ENCODE measurements at regions not wholly inside any gene's neighbourhood (a gene's known extent, or its start where the extent isn't known, plus 50 kb on each side); places are given as distances from the start of the nearest gene placed in this dataset.
"Not testable (repeated sequence)": the region's sequence is repeated elsewhere in the genome, so short reads cannot be mapped to it uniquely, and the experiment has no call there.

DNA sequence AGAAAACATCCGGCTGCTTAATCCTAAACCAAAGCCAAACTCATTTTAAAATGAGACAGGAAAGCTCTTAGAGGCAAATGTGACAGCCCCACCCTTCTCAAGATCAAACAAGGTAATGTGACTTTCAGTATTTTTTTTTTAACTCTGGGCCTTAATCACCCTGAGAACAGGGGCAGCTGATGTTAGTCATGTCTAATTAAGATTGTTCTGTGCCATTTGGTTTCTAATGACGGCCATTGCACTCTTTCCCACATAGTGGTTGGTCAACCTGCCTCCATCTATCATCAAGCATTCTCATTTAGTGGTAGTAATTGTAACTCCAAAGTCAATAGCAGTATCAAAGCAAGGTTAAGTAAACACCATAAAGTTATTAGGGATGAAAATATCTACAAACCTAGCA, 191.6 kb upstream of the EXOC2 start:
- no peak overlapping the region for H3K4me3 Mint-ChIP-seq
- CTCF ChIA-PET = no interaction called here
- no peaks in the 10 kb centered on the region for H3K36me3 Mint-ChIP-seq
- no peaks in the 10 kb centered on the region for H3K9me3 Mint-ChIP-seq (ENCODE audit: low read depth)
- ATAC-seq (no peak), DNase-seq (no peak)
- peaks cover 20% of the 10 kb centered on the region for H3K27me3 Mint-ChIP-seq
- no peaks in the 10 kb centered on the region for H3K4me1 Mint-ChIP-seq
- H3K27ac Mint-ChIP-seq = no peak overlapping the region

DNA sequence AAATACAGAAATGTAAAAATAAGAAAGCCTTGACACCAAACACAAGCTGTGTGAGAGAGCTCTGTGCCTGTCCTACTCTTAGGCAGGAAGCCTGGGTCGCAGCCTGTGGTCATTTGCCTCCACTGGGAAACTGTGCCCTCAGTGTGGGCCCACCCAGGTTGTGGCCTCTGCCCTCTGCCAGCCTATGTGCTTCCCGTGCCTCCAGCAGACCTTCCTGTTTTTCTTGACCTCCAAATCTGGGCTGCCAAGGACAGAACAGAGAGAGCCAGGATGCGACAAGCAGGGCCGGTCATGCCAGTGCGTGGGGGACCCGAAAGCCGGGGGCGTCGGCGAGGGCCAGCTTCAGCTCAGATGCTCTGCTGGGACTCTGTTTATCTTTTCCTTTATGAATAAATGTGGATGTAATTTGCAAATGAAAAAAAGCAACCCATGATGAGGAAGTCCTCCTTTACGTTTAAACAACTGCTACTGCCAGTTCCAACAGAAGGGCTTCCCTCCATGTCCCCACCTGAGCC, 189.2 kb upstream of the EXOC2 start:
- ATAC-seq (no peak), DNase-seq (no peak)
- H3K36me3 Mint-ChIP-seq = no peaks in the 10 kb centered on the region
- peaks cover 40% of the 10 kb centered on the region for H3K27me3 Mint-ChIP-seq
- no peak overlapping the region for H3K4me3 Mint-ChIP-seq
- no peaks in the 10 kb centered on the region for H3K9me3 Mint-ChIP-seq (ENCODE audit: low read depth)
- CTCF ChIA-PET = no interaction called here
- H3K4me1 Mint-ChIP-seq = no peaks in the 10 kb centered on the region
- no peak overlapping the region for H3K27ac Mint-ChIP-seq

DNA sequence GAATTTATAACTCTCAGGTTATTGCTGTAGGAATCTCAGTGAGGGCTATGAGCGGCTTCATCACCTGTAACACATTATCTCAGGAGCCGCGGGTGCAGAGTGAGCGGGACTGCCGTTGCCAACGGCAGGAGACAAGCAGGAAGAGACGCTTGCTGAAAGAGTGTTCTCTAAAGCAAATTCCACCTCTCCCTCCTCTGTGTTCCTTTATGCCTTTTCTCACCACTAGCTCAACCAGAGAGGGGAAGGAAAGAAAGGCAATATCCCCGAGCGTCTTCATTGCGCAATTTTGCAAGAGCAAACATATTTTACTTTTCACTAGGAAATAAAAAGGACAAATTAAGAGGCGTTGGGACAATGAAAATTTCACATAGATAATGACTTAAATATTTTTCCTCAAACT, 185.2 kb upstream of the EXOC2 start:
- ATAC-seq = no peak
- Mint-ChIP-seq H3K4me3 (no peak overlapping the region), H3K27me3 (peaks cover 52% of the 10 kb centered on the region), H3K36me3 (no peaks in the 10 kb centered on the region), H3K27ac (no peak overlapping the region), H3K9me3 (ENCODE audit: low read depth) (no peaks in the 10 kb centered on the region), H3K4me1 (no peaks in the 10 kb centered on the region)
- no peak for DNase-seq
- CTCF ChIA-PET = no interaction called here

DNA sequence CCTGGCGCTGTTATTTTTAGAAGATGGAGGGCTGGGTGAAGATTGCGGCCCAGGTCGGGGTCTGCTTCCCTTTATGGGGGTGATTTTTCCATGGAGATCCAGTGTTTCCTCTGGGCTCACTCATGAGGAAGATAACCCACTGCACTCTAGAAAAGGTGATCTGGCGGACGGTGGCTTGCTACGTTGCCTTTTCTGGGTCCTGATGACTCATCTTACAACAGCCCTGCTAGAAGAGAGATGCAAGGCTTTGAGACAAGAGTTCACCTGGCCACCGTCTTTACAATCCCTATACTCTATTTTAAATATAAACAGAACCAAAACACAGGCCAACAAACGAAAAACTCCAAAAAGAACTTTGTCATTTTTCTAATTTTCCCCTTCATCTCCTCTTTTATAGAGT, 182.1 kb upstream of the EXOC2 start:
- no peak for ATAC-seq
- CTCF ChIA-PET = no interaction called here
- no peak for DNase-seq
- H3K4me3 Mint-ChIP-seq = no peak overlapping the region
- peaks cover 57% of the 10 kb centered on the region for H3K27me3 Mint-ChIP-seq
- no peaks in the 10 kb centered on the region for H3K36me3 Mint-ChIP-seq
- no peak overlapping the region for H3K27ac Mint-ChIP-seq
- H3K9me3 Mint-ChIP-seq (ENCODE audit: low read depth) = no peaks in the 10 kb centered on the region
- no peaks in the 10 kb centered on the region for H3K4me1 Mint-ChIP-seq

DNA sequence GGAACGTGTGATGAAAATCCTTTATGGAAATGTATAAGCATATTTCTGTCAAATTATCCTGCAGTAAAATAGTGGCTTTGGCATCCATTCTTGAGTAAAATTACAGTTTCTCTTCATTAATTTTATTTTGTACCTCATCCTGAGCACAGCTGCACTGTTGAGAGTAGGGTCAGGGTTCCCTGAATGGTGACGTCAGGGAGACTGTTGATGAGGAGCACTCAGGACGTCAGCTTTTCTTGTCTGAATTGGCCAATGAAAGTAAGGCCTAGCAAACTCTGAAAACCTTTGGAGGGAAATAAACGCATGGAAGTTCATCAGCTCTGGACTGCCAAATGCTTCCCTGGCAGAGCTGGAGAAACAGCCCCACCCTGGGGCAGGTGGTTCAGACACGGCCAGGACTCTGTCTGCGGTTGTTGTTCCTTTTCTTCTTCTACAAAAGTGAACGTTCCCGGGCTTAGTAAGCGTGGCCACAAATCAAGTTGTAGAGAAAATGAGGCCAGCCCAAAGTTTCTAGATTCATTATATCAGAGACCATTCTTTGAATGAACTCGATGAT, 179.7 kb upstream of the EXOC2 start:
- Mint-ChIP-seq H3K4me3 (no peak overlapping the region), H3K36me3 (no peaks in the 10 kb centered on the region), H3K4me1 (no peaks in the 10 kb centered on the region), H3K27ac (no peak overlapping the region), H3K27me3 (peaks cover 39% of the 10 kb centered on the region), H3K9me3 (ENCODE audit: low read depth) (no peaks in the 10 kb centered on the region)
- DNase-seq = no peak
- ATAC-seq = no peak
- CTCF ChIA-PET = no interaction called here

DNA sequence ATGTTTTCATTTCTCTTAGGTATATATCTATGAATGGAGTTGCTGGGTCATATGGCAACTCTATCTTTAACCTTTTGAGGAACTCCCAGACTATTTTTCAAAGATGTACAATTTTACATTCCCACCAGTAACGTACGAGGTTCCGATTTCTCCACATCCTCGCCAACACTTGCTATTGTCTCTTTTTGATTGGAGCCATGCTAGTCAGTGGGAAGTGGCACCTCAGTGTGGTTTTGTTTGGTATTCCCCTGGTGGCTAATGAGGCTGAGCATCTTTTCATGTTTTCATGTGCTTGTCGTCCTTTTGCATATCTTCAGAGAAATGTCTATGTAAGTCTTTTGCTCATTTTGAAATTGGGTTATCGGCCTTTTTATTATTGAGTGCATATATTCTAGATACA, 178.6 kb upstream of the EXOC2 start:
- Mint-ChIP-seq H3K4me3 (no peak overlapping the region), H3K4me1 (no peaks in the 10 kb centered on the region), H3K36me3 (no peaks in the 10 kb centered on the region), H3K27ac (no peak overlapping the region), H3K27me3 (peaks cover 32% of the 10 kb centered on the region), H3K9me3 (ENCODE audit: low read depth) (no peaks in the 10 kb centered on the region)
- CTCF ChIA-PET = no interaction called here
- ATAC-seq (no peak), DNase-seq (no peak)

DNA sequence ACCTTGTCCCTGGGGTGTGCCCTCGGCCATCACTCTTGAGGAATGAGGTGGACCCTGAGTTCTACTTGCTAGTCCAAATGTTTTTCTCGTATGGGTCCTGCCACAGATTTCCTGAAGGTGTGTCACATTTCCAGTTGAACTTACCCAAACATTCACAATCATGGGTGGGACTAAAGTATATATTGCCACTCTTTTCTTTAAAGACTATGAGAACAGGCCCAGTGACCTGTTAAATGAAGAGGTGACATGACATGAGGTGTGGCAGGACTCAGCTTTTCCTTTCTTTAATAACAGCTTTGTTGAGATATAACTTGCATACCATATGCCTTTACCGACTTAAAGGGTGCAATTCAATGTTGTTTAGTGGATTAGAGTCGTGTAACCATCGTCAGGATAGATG, 177.2 kb upstream of the EXOC2 start:
- no peak overlapping the region for H3K4me3 Mint-ChIP-seq
- ATAC-seq (no peak), DNase-seq (no peak)
- CTCF ChIA-PET = no interaction called here
- H3K36me3 Mint-ChIP-seq = no peaks in the 10 kb centered on the region
- no peaks in the 10 kb centered on the region for H3K9me3 Mint-ChIP-seq (ENCODE audit: low read depth)
- H3K27ac Mint-ChIP-seq = no peak overlapping the region
- no peaks in the 10 kb centered on the region for H3K4me1 Mint-ChIP-seq
- H3K27me3 Mint-ChIP-seq = peaks cover 20% of the 10 kb centered on the region

DNA sequence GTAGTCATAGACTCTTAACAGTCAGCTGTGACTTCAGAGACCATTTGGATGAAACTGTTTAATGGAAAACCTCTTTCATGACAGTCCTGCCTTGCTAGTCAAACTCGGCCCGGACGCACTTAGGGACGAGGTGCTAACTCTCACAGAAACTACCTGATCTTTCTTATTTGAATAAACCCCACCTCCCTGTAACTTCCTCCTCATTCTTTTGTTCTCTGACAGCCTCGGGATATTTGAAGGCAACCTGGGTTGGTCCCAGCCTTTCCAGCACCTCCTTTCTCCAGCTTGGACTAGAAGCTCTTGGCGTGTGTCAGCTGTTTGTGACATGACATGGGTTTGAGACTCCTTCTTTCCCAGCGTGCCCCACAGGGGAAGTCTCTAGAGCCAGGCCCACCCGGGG, 175.3 kb upstream of the EXOC2 start:
- H3K27me3 Mint-ChIP-seq = peaks cover 15% of the 10 kb centered on the region
- no peaks in the 10 kb centered on the region for H3K36me3 Mint-ChIP-seq
- ATAC-seq (no peak), DNase-seq (no peak)
- H3K4me3 Mint-ChIP-seq = no peak overlapping the region
- H3K27ac Mint-ChIP-seq = no peak overlapping the region
- CTCF ChIA-PET = no interaction called here
- H3K9me3 Mint-ChIP-seq (ENCODE audit: low read depth) = no peaks in the 10 kb centered on the region
- H3K4me1 Mint-ChIP-seq = no peaks in the 10 kb centered on the region

DNA sequence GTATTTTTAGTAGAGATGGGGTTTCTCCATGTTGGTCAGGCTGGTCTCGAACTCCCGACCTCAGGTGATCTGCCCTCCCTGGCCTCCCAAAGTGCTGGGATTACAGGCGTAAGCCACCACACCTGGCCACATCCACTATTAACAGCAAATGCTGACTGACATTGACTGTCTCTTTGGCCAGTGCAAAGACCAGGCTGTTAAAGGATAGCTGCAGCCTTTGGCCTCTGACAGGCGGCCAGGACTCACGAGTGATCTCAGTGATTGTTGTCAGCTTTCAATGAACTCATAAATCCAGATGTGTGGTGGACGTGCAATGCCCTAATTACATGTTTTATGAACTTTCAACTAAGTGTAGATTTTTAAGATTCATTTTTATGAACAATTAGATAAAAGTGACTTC, 174.4 kb upstream of the EXOC2 start:
- CTCF ChIA-PET = no interaction called here
- Mint-ChIP-seq H3K27ac (no peak overlapping the region), H3K4me1 (no peaks in the 10 kb centered on the region), H3K4me3 (no peak overlapping the region), H3K27me3 (peaks cover 8% of the 10 kb centered on the region), H3K9me3 (ENCODE audit: low read depth) (no peaks in the 10 kb centered on the region), H3K36me3 (no peaks in the 10 kb centered on the region)
- DNase-seq = no peak
- ATAC-seq = no peak

DNA sequence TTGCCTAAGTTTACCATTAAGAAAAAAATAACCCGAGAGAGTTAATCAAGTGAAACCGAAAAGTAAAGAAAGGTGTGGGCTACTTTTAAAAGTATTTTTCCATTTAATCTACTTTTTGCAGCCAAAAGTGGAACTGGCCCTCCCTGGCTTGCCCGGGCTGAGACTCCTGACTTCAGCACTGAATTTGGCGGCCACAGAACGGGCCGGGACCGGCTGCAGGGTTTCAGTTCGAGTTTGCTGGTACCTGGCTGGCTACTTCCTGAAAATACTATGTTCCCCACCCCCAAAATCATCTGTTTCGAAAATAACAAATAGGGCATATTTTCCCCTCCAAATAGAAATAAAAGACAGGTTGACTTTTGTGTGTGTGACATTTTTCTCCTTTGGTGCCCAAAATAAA, 173.4 kb upstream of the EXOC2 start:
- ATAC-seq = no peak
- Mint-ChIP-seq H3K27me3 (peaks cover 8% of the 10 kb centered on the region), H3K4me1 (no peaks in the 10 kb centered on the region), H3K36me3 (no peaks in the 10 kb centered on the region), H3K9me3 (ENCODE audit: low read depth) (no peaks in the 10 kb centered on the region), H3K4me3 (no peak overlapping the region), H3K27ac (no peak overlapping the region)
- CTCF ChIA-PET = no interaction called here
- no peak for DNase-seq

DNA sequence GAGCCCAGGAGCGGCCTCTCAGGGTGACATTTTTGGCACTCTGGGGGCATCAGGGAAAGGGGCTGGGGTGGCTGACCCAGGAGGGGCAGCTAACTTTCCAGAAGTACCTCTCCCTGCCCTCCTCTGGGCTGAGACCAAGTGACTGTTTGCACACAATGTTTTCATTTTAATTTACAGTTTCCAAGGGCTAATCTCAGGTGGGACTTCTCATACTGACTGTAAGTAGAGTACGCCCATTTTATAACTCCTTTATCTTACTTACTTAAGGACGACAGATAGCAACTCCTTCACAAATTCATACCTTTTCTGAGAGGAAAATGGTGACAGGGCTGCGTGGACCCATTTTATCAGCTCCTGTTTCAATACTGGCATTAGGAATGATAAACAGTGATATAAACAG, 172.9 kb upstream of the EXOC2 start:
- H3K27me3 Mint-ChIP-seq = peaks cover 9% of the 10 kb centered on the region
- CTCF ChIA-PET = no interaction called here
- H3K27ac Mint-ChIP-seq = no peak overlapping the region
- DNase-seq (no peak), ATAC-seq (no peak)
- H3K36me3 Mint-ChIP-seq = no peaks in the 10 kb centered on the region
- no peaks in the 10 kb centered on the region for H3K4me1 Mint-ChIP-seq
- no peaks in the 10 kb centered on the region for H3K9me3 Mint-ChIP-seq (ENCODE audit: low read depth)
- no peak overlapping the region for H3K4me3 Mint-ChIP-seq

DNA sequence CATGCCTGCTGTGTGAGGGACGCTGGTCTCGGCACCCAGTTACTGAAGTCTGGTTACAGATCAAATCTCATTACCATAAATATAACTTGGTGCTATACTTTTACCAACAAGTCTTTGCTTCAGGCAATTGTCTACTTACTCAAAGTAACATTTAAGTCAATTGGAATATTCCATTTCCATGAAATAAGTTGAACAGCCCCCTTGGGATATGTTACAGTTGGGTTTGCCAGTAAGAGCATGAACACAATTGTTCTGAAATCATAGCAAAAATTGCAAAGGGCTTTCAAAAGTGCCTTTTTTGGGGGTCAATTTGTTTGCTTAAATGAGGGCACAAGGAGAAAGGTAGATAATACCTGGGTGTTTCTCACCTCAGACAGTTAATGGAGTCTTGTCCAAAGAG, 170.9 kb upstream of the EXOC2 start:
- Mint-ChIP-seq H3K4me1 (no peaks in the 10 kb centered on the region), H3K27ac (no peak overlapping the region), H3K9me3 (ENCODE audit: low read depth) (no peaks in the 10 kb centered on the region), H3K36me3 (no peaks in the 10 kb centered on the region), H3K27me3 (peaks cover 14% of the 10 kb centered on the region), H3K4me3 (no peak overlapping the region)
- no peak for ATAC-seq
- CTCF ChIA-PET = no interaction called here
- no peak for DNase-seq

DNA sequence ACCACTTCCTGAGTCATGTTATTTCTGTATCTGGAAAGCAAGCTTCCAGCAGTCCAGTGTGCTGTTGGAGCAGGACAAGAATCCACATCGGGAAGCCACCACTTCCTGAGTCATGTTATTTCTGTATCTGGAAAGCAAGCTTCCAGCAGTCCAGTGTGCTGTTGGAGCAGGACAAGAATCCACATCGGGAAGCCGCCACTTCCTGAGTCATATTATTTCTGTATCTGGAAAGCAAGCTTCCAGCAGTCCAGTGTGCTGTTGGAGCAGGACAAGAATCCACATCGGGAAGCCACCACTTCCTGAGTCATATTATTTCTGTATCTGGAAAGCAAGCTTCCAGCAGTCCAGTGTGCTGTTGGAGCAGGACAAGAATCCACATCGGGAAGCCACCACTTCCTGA, 170.2 kb upstream of the EXOC2 start:
- CTCF ChIA-PET; DNase-seq; ATAC-seq; H3K36me3 Mint-ChIP-seq; H3K4me1 Mint-ChIP-seq; H3K27ac Mint-ChIP-seq; H3K9me3 Mint-ChIP-seq (ENCODE audit: low read depth); H3K4me3 Mint-ChIP-seq: not testable (repeated sequence)
- peaks cover 14% of the 10 kb centered on the region for H3K27me3 Mint-ChIP-seq

DNA sequence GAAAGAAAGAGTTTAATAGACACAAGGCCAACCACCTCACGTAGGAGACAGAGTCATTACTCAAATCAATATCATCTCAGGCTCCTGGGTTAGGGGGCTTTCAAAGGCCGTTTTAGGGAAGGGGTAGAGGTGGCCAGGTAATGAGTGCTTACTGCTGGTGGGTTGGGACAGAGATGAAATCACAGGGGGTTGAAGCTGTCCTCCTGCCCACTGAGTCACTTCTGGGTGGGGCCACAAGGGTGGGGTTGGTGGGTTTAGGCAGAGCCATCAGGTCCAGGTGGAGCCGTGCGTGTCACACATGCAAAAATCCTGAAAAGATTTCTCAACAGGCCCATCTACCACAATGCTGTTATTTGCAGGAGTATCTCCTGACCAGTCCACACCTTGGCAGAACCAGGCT, 167.0 kb upstream of the EXOC2 start:
- Mint-ChIP-seq H3K36me3 (no peaks in the 10 kb centered on the region), H3K4me3 (no peak overlapping the region), H3K9me3 (ENCODE audit: low read depth) (no peaks in the 10 kb centered on the region), H3K27ac (no peak overlapping the region), H3K4me1 (no peaks in the 10 kb centered on the region), H3K27me3 (peaks cover 14% of the 10 kb centered on the region)
- DNase-seq (no peak), ATAC-seq (no peak)
- CTCF ChIA-PET = no interaction called here

DNA sequence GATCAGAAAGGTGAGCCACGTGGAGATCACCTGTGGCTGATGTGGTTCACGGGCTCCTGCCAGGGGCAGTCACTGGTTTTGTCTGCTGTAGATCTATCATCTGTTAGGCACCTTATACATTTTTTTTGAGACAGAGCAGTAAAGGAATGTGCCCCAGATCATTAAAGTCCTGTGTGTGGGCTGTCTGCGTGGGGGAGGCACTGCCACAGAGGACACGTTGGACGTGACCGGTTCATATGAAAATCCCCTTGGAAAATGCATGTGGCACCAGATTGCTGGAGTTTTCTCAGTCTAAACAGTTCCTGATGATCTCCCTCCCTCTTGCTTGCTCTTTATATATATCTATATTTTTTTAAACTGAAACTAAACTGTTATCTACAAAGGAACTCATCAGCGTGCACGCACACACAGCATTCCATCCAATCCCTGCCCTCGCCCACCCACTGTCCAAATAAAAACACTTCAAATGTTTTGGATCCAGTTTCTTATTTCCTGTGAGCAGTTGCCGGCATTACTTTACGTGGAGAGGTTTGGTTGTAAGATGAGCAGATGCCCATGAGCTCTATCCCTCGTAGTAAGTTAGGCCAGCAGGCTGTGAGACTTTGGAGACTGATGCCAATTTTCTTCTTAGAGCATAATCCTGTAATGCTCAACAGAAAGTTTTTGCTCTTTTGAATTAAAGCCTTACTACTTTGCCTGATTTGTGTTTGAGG, 161.6 kb upstream of the EXOC2 start:
- ATAC-seq = no peak
- CTCF ChIA-PET = no interaction called here
- Mint-ChIP-seq H3K4me3 (no peak overlapping the region), H3K36me3 (no peaks in the 10 kb centered on the region), H3K27ac (no peak overlapping the region), H3K9me3 (ENCODE audit: low read depth) (no peaks in the 10 kb centered on the region), H3K27me3 (peaks cover 9% of the 10 kb centered on the region), H3K4me1 (no peaks in the 10 kb centered on the region)
- no peak for DNase-seq
